A673 (cell line): ENCODE measurements at regions not wholly inside any gene's neighbourhood (a gene's known extent, or its start where the extent isn't known, plus 50 kb on each side); places are given as distances from the start of the nearest gene placed in this dataset.

Experiments
- CTCF ChIP-seq: fragments of 300-800, 200-600 bp; sonication (generic); conservative IDR thresholded peaks from 2 replicates; pipeline ENCODE4 v1.5.1; 2017; ENCODE audit warnings: low read depth, mild to moderate bottlenecking, antibody characterized with exemption, low read length, moderate library complexity, mixed read lengths
- EZH2 ChIP-seq: fragments of 200-600 bp; sonication (generic); IDR thresholded peaks from 2 replicates; pipeline ENCODE4 v1.6.1; 2017; ENCODE audit warnings: borderline replicate concordance, low read depth, mild to moderate bottlenecking, mixed read lengths, antibody characterized with exemption, low read length; ENCODE audit not compliant: poor library complexity, severe bottlenecking

GRCh38 chr17:31702041-31702440, 157.0 kb downstream of the COPRS start:
- TF ChIP-seq CTCF (no peak), EZH2 (no peak)
